Bronchial epithelial cell (primary cell): ENCODE measurements at regions not wholly inside any gene's neighbourhood (a gene's known extent, or its start where the extent isn't known, plus 50 kb on each side); places are given as distances from the start of the nearest gene placed in this dataset.

Experiments
- DNase-seq: peaks from one replicate; pipeline ENCODE4 v3.0.0-alpha.2; 2010; ENCODE audit warnings: low read depth
- FAIRE-seq: peaks from 2 replicates; lab custom pipeline; 2011; peaks lifted over from hg19 to GRCh38; lab: Jason Lieb, UNC
- H3K27me3 ChIP-seq: 2 replicates; pipeline ENCODE4 v1.5.1; 2011; ENCODE audit warnings: low read length; ENCODE audit not compliant: control insufficient read depth, insufficient read depth
- H3K36me3 ChIP-seq: 2 replicates; pipeline ENCODE4 v1.5.1; 2011; ENCODE audit warnings: low read length; ENCODE audit not compliant: control insufficient read depth, insufficient read depth
- H3K4me3 ChIP-seq: 2 replicates; pipeline ENCODE4 v1.5.1; 2011; ENCODE audit warnings: mild to moderate bottlenecking, low read depth, low read length, control low read depth
- TF ChIP-seq, protein P1 (sequence below): IDR thresholded peaks from 2 replicates; pipeline ENCODE4 v1.5.1; 2011; ENCODE audit warnings: mild to moderate bottlenecking, moderate library complexity, low read length, control low read depth, inconsistent platforms; ENCODE audit not compliant: insufficient read depth, severe bottlenecking

- DNase-seq (no peak), FAIRE-seq (no peak)
- Histone ChIP-seq H3K4me3 (no peak overlapping the region), H3K27me3 (no peaks in the 10 kb centered on the region), H3K36me3 (no peaks in the 10 kb centered on the region)
- TF ChIP-seq, protein P1, sequence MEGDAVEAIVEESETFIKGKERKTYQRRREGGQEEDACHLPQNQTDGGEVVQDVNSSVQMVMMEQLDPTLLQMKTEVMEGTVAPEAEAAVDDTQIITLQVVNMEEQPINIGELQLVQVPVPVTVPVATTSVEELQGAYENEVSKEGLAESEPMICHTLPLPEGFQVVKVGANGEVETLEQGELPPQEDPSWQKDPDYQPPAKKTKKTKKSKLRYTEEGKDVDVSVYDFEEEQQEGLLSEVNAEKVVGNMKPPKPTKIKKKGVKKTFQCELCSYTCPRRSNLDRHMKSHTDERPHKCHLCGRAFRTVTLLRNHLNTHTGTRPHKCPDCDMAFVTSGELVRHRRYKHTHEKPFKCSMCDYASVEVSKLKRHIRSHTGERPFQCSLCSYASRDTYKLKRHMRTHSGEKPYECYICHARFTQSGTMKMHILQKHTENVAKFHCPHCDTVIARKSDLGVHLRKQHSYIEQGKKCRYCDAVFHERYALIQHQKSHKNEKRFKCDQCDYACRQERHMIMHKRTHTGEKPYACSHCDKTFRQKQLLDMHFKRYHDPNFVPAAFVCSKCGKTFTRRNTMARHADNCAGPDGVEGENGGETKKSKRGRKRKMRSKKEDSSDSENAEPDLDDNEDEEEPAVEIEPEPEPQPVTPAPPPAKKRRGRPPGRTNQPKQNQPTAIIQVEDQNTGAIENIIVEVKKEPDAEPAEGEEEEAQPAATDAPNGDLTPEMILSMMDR: no peak
These were observed 71.8 kb upstream of the TIAM2 start for GRCh38 chr6:154923199-154923869.

DNA sequence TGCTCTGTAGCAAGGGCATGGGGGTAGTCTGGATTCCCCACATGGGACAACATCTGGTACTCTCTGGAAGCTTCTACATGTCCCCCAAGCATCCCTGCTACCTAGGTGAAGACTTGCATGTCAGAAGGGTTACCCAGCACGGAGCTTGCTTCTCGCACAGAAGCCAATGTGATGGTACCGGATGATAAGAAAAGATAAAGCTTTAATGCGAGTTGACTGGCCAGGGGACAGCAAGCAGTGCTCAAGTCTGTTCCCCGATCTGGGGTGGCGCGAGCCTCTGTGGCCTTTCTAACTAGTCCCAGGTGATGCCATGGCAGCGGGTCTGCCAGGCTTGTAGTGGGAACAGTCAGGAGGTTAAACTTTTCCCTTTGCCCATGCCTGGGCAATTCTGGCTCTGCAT is 70.0 kb upstream of the TIAM2 start:
- H3K4me3 ChIP-seq: no peak overlapping the region
- DNase-seq (no peak), FAIRE-seq (no peak)
- H3K36me3 ChIP-seq: no peaks in the 10 kb centered on the region
- no peaks in the 10 kb centered on the region for H3K27me3 ChIP-seq
- TF ChIP-seq, protein P1: no peak

GRCh38 chr6:154926366-154926765 is 68.7 kb upstream of the TIAM2 start:
- DNase-seq: no peak
- TF ChIP-seq, protein P1: no peak
- Histone ChIP-seq H3K27me3 (no peaks in the 10 kb centered on the region), H3K4me3 (no peak overlapping the region), H3K36me3 (no peaks in the 10 kb centered on the region)
- no peak for FAIRE-seq

- FAIRE-seq (no peak), DNase-seq (peak; percentile 47)
- TF ChIP-seq, protein P1: peak; percentile 61
- no peaks in the 10 kb centered on the region for H3K36me3 ChIP-seq
- no peak overlapping the region for H3K4me3 ChIP-seq
- H3K27me3 ChIP-seq: no peaks in the 10 kb centered on the region
These were observed 66.7 kb upstream of the TIAM2 start for GRCh38 chr6:154928325-154928922.

DNA sequence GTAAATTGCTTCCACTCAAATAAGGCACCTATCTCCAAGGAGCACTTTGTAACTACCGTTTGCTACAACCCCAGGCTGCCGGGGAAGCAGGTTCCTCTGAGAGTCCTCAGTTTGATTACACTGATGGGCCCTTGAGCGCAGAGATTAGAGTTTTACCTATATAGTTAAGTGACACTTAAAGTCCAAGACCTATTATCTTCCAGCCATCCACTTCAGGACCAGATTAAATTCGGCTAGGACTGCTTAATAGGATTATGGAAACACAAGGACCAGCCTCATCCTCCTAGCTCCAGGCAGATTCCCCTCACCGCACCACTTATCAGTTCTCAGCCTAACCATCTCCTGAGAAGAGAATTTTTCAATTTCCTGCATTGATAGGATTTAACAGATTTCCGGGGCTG is 64.7 kb upstream of the TIAM2 start:
- H3K36me3 ChIP-seq: no peaks in the 10 kb centered on the region
- H3K27me3 ChIP-seq: no peaks in the 10 kb centered on the region
- TF ChIP-seq, protein P1: no peak
- no peak for DNase-seq
- no peak for FAIRE-seq
- no peak overlapping the region for H3K4me3 ChIP-seq
